Fibroblast of lung (primary cell): ENCODE measurements at regions not wholly inside any gene's neighbourhood (a gene's known extent, or its start where the extent isn't known, plus 50 kb on each side); places are given as distances from the start of the nearest gene placed in this dataset.

Source experiments
- CTCF ChIP-seq, 2 donors: IDR thresholded peaks in 1 of 2; conservative IDR thresholded peaks in 1 of 2; 1 replicate in 1 of 2; 2 replicates in 1 of 2; pipeline ENCODE4 v1.5.1; 2011 to 2012; ENCODE audit warnings: low read length in 2 of 2, control low read depth in 1 of 2, inconsistent platforms in 1 of 2, low read depth in 1 of 2, mild to moderate bottlenecking in 1 of 2
- EZH2 ChIP-seq: IDR thresholded peaks from 2 replicates; pipeline ENCODE4 v1.5.1; 2012; ENCODE audit warnings: low read length, control low read depth, mild to moderate bottlenecking; ENCODE audit errors: missing control alignments

GRCh38 chr6:164246082-164246481 lies 831.6 kb downstream of the QKI start:
- TF ChIP-seq CTCF (conservative IDR thresholded peaks at IDR 0.05 in 1 of 2, IDR thresholded peaks at IDR 0.05 in 1 of 2; ENCODE audit: low read depth in 1 of 2, low read length in 2 of 2) (no peak), EZH2 (no peak)
